ENCODE measurements at regions not wholly inside any gene's neighbourhood (a gene's known extent, or its start where the extent isn't known, plus 50 kb on each side); places are given as distances from the start of the nearest gene placed in this dataset.
A peak's percentile ranks its signal among the peaks of the same experiment; 100 is the strongest.

DNA sequence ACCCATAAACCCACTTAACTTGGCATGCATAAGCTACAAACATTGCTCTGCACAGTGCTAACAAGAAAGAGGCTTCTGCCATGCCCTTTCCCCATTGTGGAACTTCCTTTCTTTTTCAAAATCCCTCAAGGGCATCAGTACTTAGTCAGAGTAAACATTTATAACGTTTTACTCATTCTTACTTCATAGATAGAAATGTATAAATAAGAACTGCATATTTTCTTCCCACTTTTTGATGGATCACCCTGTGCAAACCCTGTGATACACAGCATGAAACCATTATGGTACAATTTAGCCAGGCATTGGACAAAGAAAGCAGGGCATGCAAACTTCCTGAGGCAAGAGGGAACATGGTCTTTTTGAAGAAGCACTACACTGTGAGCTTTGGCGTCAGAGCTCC is 113.8 kb upstream of the FOXG1 start:
- peak; percentile 63 for ATAC-seq

DNA sequence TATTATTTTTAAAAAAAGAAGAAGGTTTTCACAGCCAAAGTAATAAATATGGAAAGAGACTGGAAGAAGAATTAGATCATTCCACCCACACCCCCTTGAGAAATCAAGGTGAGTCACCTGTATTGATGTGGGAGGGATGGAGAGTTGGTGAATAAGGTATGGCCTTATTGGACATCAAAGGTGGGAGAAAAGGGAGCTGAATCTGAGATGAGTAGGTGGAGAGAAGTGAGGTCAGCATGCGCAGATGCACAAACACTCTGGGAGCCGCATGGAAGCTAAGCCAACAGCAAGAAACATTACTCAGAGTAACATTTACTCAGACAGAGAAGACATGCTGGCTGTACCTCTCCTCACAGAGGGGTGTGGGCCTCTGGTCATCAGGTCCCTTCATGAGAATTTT is 113.1 kb upstream of the FOXG1 start:
- peak; percentile 65 for ATAC-seq

DNA sequence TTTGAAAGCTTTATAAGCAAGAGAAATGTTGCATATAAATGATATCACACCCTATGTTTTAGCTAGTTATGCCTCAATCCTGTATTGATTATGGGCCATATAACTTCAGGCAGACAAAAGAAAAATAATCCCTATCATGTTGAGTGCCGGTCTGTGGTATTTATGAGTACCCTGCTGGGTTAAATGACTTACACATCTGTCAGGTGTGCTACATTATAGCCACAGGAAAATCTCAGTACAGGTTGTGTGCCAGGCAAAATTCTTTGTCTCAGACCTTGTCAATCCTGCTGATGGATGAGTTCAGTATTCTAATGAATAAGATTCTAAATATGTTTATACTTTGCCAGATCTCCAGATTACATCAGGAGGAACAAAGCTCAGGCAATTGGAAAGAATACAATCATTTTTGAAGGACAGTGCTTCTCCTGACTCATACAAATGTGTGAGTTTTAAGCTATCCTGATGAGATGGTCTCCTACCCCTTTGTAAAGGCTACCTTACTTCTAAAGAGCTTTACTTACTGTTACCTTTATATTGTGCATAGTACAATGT is 109.8 kb upstream of the FOXG1 start:
- ATAC-seq, result no peak

DNA sequence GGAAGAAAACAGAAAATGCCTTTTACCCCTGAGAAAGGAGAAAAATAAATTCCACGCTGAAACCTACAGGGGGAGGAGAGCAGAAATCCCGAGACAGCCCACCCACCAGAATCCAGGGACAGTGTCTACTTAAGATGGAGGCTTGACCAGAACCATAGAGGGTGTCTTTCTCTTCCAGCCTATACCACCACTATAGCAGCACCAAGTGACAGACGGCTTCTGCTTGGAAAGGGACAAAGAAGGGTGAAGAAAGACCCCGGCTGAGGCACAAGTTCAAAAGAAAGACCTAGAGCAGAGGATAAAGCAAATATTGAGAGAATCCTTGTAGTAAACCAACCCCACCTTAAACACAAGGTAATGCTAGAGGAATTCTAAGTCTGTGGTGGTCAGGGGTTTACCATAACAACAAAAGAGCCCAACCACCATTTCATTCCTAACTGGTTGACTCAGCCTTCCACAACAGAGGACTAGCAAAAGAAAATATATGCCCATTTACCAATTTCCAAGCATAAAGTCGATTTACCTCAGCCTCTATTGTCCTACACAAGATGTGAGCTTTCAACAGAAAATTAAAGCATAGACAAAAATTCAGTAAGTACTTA is 105.3 kb upstream of the FOXG1 start:
- ATAC-seq, result no peak

DNA sequence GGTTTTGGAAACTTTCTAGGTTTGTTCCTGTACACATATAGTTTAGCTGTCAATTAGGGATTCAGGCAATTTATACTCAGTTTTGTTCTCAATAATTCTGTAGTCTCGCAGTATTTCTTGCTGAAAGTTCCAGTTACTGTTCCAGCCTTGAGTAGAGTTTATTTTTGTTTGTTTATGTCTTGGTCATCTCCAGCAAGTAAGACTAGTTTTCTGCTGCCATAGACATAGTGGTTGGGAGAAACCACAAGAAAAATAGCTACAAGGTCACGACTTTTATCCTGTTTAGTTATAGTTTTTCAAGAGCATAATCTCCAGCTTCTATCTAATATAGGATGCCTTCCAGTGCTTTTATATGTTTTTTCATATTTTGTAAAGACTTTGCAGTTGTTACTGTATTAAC is 99.6 kb upstream of the FOXG1 start:
- no peak for ATAC-seq

DNA sequence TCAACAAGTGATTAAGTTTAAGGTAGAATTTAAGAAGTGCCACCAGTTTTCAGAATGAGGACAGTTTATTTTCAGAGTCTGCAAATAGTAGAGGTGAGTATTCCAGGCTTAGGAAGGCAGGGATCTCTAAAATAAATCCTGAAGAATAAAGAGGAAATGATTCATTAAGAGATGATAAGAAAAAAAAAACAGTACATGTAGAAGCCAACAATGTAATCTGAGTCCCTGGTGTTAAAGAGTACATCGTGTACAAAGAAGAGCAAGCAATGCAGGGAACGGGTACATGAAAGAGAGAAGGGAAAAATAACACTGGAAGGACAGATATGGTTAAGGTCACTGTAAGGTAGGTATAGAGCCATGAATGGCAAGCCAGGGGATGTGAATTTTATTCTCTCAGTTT is 95.2 kb upstream of the FOXG1 start:
- no peak for ATAC-seq

DNA sequence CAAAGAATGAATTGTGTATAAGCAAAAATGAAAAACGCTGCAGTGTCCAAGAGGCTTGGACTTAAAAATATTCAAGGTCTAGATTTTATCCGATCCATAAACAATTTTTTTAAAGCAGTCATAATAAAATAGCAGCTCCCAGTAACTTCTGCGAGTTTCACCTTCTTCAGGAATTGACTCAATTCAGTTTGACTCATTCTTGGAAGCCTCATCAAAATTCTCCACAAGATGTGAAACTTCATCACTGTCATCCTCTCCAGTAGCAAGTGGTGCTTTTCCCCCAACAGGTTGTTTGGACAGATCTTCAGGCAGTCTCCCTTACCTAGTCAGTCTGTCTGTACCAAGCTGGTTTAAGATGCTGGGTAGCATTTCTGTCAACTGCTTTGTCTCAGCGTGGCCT is 93.5 kb upstream of the FOXG1 start:
- no peak for ATAC-seq

DNA sequence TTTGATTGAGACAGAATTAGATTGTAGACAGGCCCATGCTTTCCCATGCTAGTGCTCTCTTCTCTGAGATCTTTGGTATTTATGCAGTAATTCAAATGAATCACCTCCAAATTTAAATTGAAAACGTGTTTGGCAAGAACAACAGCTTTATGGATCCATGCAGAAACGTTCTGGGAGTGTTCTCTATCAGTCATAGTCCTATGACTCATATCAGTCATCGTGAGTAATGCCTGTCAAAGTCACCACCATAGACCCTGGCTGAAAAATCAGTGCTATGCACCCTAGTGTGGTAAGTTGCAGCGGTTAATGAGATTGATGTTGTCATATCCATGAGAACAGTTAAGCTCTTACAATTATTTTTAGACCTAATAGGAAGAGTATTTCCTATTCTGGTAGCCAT is 90.1 kb upstream of the FOXG1 start:
- ATAC-seq, result peak; percentile 100

DNA sequence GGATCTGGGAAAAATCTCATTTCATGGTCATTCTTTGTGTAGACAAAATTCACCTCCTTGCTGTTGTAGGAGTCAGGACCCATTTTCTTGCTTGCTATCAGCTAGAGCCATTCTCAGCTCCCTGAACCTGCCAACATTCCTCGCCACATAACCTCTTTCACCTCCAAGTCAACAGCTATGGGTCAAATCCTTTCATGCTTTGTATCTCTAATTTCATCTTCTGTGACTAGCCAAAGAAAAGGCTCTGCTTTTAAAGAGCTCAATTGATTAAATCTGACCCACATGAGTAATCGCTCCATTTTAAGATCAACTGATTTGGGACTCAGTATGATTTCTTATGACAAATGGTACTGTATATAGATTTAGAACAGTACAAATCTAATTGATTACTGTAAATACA is 89.2 kb upstream of the FOXG1 start:
- no peak for ATAC-seq

DNA sequence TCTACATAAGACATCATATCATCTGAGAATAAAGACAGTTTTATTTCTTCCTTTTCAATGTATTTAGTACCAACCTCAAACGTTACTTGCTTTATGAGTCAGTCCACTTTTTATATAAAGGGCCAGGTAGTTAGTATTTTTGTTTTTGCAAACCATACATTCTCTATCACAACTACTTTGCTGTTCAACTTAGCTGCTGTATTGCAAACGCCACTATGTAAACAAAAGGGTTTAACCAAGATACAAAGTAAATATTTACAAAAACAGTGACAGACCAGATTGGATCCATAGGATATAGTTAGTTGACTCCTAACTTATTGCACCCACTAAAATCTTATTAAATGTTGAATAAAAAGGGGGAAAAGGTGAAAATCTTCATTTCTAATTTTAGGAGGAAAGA is 87.7 kb upstream of the FOXG1 start:
- no peak for ATAC-seq

DNA sequence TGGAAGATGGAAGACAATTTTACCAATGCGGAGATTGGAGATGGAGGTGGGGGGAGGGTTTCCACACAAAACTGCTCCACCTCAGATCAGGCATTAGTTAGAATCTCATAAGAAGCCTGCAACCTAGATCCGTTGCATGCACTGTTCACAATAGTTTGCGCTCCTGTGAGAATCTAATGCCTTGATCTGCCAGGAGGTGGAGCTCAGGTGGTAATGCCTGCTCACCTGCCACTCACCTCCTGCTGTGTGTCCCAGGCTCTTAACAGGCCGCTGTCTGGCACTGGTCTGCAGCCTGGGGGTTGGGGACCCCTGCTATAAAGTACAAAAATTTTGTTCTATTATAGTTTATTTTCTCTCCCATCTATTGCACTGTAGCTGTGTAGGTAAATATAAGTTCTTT is 84.9 kb upstream of the FOXG1 start:
- no peak for ATAC-seq

DNA sequence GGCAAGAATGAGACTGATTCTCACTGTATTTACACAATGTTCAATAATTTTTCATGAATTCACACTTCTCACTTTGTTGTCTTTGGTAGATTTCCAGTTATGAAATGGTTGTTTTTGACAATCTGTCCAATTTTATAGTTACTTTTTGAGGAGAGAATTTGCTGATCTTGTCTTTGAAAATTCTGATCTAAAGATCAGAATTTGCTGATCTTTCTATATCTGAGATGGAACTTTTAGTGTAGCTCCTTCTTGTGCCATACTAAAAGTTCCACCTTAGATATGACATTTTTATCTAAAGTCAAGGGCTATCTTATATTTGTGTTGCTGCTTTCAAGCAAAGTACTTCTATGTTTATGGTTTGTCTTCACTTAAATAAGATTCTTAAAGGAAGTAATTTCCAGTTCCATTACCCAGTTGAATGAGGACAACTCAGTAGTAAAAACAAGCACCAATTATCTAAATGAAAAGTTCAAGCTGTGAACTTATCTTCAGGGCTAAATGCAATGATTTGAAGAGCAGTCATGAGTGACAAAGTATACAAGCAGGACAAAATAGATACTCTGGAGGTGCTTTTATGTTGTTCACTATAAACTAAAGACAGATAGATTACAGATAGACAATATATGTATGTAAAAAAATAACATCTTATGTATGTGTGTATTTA is 76.4 kb upstream of the FOXG1 start:
- ATAC-seq, result no peak

DNA sequence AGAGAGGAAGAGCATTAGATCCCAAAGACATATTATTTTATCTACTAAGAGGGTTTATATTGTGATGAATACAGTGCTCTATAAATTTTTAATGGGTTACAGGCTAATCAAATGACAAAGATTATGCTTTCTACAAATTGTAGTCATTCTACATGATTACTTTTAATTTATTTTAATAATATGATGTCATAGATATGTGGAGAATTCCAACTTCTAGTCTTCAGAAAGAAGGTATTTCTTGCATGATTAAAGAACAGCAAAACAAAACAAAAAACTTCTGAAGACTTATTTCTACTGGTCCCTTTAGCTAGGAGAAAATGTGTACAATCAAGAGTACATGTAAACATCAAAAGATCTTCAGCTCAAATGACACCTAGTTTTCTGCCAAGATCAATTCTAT is 71.5 kb upstream of the FOXG1 start:
- ATAC-seq, result no peak

DNA sequence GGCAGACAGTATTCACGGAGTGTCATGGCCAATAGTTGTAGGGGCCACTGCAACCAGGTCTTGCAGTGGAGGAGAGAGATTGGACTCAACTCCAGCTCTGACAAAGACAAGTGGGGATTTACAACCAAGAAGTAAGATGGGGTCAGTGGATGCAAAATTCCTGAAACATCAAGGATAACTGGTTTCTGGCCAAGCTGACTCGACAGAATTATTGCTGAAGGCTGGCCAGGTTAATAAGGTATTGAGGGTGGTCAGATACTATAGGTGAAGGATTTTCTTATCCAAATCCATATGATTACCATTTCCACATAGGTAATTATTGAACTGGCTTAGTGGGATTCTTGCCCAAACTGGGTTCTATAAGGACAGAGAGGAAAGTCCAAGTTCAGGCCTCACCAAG is 64.9 kb upstream of the FOXG1 start:
- no peak for ATAC-seq

DNA sequence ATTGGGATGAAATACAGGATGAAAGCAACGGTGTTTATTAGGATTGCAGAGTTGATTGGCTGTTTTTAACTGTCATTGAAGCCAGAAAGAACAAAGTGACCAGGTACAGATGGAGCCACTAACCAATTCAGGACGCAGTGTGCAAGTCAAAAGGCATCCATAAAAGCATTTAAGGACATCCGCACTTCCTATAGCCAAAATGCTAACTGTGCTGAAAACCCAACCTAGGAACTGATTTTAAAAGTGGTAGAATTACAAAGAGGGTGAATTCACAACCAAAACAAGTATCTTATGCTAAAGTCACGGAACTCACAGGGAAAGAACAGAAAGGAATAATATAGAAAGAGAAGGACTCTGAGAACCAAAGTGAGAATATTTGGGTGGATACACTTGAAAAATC is 63.1 kb upstream of the FOXG1 start:
- no peak for ATAC-seq

DNA sequence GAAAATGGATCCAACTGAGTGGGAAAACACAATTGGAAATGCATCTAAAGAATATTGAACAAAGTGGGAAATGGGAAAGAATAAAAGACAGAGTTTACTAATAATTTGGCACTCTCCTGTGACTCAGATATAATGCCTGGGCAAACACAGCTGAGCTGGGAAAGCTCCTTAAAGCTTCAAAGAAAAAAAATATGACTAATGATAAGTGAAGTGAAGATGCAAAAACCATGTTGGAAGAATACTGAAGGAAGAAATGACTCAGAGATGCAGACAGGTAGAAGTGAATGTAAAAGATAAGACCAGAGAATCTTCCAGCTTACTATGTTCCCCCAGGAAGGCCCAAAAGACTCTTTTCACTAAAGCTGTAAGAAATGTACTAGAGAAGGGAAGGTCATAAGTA is 62.4 kb upstream of the FOXG1 start:
- no peak for ATAC-seq

DNA sequence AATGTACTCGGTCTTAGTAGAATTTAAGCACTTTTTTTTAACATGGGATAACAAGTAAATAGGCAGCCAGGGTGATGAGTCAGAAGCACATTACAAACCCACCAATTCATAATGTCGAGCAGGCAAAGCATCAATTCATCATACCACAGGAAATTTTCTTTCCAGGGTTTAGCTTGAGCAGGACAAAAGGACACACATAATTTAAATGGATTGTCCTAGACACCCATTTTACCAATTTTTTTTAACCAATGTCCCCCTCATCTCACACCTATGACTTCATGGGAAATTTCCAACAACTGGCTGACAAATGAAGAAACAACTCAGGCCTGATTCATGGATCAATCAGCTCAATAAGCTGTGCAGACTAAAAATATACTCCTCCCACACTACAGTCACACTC is 58.8 kb upstream of the FOXG1 start:
- ATAC-seq, result no peak

DNA sequence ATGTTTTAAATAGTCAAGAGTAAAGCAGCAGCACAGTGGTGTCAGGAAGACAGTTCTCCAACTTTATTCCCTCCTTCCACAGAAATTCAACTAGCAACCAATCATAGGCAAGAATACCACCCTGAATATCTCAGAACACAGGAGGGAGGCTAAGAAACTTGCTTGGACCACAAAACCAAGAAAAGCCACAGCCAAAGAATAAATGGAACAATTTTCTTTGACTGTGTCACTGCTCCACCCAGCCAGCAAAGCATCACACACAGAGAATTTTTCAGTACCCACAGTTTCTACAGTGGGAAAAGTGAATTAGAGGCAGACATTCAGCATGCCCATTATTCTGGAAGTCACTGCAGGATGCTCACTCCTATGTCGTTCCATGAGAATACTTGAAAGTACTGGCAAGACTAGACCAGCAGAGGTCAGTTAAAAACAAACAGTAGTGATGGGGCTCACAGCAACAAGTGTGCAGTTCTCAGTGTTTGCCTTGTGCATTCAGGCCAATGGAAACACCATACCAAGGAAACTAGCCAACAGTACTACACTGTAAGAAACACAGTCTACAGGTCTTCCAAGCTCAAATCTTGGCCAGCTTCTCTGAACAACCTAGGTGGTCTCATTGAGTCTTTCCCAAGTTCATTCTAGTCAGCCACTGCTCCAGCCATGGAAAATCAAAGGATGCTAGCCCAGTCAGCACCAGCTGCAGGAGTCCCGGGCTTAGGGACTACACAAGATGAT is 56.8 kb upstream of the FOXG1 start:
- ATAC-seq, result no peak

Data from esophagus mucosa (tissue), 1 donor.